ENCODE measurements at regions not wholly inside any gene's neighbourhood (a gene's known extent, or its start where the extent isn't known, plus 50 kb on each side); places are given as distances from the start of the nearest gene placed in this dataset.

DNA sequence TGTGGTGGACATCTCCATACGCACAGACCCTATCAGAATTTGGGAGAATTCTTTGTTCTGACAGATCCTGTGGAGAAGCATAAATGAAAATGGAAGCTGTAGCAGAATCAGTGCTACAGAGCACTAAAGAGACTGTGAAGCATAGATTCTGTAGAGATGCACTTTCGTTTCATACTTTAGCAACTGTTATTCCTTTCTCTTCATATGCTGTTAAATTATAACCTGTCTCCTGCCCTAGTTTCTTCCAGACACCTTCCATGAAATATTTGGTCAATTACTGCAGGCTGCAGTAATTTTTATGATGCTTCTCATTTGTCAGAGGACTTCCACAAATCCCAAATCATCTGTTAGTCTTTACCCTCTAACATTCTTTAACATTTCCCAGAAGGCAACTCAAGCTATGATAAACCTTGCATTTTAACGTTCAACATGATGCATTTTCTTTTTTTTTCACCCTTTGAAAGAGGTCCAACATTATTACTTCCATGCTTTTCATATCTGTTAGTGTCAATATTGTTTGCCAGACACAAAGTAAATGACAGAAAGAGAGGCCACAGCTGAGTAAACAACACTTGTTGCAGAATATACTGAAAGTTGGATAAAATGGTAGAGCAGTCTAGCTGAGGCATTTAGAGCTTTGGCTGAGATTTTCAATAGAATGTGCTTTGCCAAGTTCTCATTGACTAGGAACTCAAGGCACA is 412.7 kb downstream of the LMO7 start:
- WGBS, result 59% methylated on average over 3 of the region's 3 CpGs
- H3K9me3 ChIP-seq (ENCODE audit: control insufficient read depth in 4 of 4, low read length in 3 of 4), result no peaks in the 10 kb centered on the region
- H3K27me3 ChIP-seq (ENCODE audit: control insufficient read depth in 4 of 4, insufficient read depth in 4 of 4, low read length in 3 of 4), result no peaks in the 10 kb centered on the region
- TF ChIP-seq RAD21 (IDR thresholded peaks at IDR 0.05) (no peak), MAX (IDR thresholded peaks at IDR 0.05) (no peak), FOXA1 (IDR thresholded peaks at IDR 0.05) (no peak), FOXA2 (IDR thresholded peaks at IDR 0.05) (no peak), EGR1 (IDR thresholded peaks at IDR 0.05; ENCODE audit: low read depth in 2 of 2) (no peak), NR2F2 (IDR thresholded peaks at IDR 0.05) (no peak), SP1 (IDR thresholded peaks at IDR 0.05) (no peak), HNF4G (IDR thresholded peaks at IDR 0.05) (no peak), GABPA (IDR thresholded peaks at IDR 0.05 in 1 of 2, conservative IDR thresholded peaks at IDR 0.05 in 1 of 2) (no peak), ZBTB33 (IDR thresholded peaks at IDR 0.05) (no peak), HNF4A (conservative IDR thresholded peaks at IDR 0.05) (no peak), REST (IDR thresholded peaks at IDR 0.05) (no peak), TAF1 (conservative IDR thresholded peaks at IDR 0.05) (no peak), JUND (IDR thresholded peaks at IDR 0.05) (no peak), YY1 (IDR thresholded peaks at IDR 0.05) (no peak)
- TF ChIP-seq, protein P1, sequence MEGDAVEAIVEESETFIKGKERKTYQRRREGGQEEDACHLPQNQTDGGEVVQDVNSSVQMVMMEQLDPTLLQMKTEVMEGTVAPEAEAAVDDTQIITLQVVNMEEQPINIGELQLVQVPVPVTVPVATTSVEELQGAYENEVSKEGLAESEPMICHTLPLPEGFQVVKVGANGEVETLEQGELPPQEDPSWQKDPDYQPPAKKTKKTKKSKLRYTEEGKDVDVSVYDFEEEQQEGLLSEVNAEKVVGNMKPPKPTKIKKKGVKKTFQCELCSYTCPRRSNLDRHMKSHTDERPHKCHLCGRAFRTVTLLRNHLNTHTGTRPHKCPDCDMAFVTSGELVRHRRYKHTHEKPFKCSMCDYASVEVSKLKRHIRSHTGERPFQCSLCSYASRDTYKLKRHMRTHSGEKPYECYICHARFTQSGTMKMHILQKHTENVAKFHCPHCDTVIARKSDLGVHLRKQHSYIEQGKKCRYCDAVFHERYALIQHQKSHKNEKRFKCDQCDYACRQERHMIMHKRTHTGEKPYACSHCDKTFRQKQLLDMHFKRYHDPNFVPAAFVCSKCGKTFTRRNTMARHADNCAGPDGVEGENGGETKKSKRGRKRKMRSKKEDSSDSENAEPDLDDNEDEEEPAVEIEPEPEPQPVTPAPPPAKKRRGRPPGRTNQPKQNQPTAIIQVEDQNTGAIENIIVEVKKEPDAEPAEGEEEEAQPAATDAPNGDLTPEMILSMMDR (IDR thresholded peaks at IDR 0.05; ENCODE audit: low read depth, low read length, missing input control), result no peak
- TF ChIP-seq, protein P2, sequence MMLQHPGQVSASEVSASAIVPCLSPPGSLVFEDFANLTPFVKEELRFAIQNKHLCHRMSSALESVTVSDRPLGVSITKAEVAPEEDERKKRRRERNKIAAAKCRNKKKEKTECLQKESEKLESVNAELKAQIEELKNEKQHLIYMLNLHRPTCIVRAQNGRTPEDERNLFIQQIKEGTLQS (IDR thresholded peaks at IDR 0.05), result no peak
- H3K36me3 ChIP-seq (ENCODE audit: control insufficient read depth in 4 of 4, insufficient read depth in 3 of 4, low read depth in 1 of 4, low read length in 3 of 4), result no peaks in the 10 kb centered on the region
- no peak overlapping the region for H3K4me3 ChIP-seq (ENCODE audit: low read depth in 1 of 3, low read length in 3 of 3)
- H3K9ac ChIP-seq (ENCODE audit: low read depth in 1 of 2, low read length in 2 of 2), result no peak overlapping the region
- no peaks in the 10 kb centered on the region for H3K4me1 ChIP-seq (ENCODE audit: control insufficient read depth in 4 of 4, insufficient read depth in 4 of 4, low read length in 3 of 4)
- H3K27ac ChIP-seq (ENCODE audit: low read depth in 1 of 2, low read length in 2 of 2), result no peak overlapping the region
- no peak for DNase-seq (ENCODE audit: low spot score)

Measured in liver (tissue), 8 donors.